DOHH2 (cell line): ENCODE measurements at regions not wholly inside any gene's neighbourhood (a gene's known extent, or its start where the extent isn't known, plus 50 kb on each side); places are given as distances from the start of the nearest gene placed in this dataset.

Source experiments
- CTCF ChIP-seq: fragments of 200-600 bp; sonication (generic); IDR thresholded peaks from one replicate; pipeline ENCODE4 v1.5.1; 2014; ENCODE audit warnings: antibody characterized with exemption, mild to moderate bottlenecking, low read depth, low read length; ENCODE audit not compliant: poor library complexity, severe bottlenecking
- EZH2phosphoT487 ChIP-seq: fragments of 200-600 bp; sonication (generic); IDR thresholded peaks from 2 replicates; pipeline ENCODE4 v1.6.1; 2017; ENCODE audit warnings: borderline replicate concordance, mild to moderate bottlenecking, antibody characterized with exemption, low read length, moderate library complexity, mixed read lengths

- peak; percentile 43 for TF ChIP-seq CTCF
- TF ChIP-seq EZH2phosphoT487 = no peak
Observed at GRCh38 chr1:34549199-34549598, 205.6 kb upstream of the GJB5 start.
